Skeletal muscle satellite cell (primary cell): ENCODE measurements at regions not wholly inside any gene's neighbourhood (a gene's known extent, or its start where the extent isn't known, plus 50 kb on each side); places are given as distances from the start of the nearest gene placed in this dataset.

ENCODE experiments used
- H3K27me3 ChIP-seq: 2 replicates; pipeline ENCODE4 v1.7.0; 2013; ENCODE audit warnings: low read length; ENCODE audit not compliant: control insufficient read depth, insufficient read depth
- H3K36me3 ChIP-seq: 2 replicates; pipeline ENCODE4 v1.7.0; 2013; ENCODE audit warnings: mild to moderate bottlenecking, control low read depth, low read length; ENCODE audit not compliant: insufficient read depth
- H3K4me1 ChIP-seq: 2 replicates; pipeline ENCODE4 v1.7.0; 2013; ENCODE audit warnings: low read length; ENCODE audit not compliant: control insufficient read depth, insufficient read depth
- H3K4me2 ChIP-seq: 2 replicates; pipeline ENCODE4 v1.7.0; 2013; ENCODE audit warnings: mild to moderate bottlenecking, low read length
- H3K4me3 ChIP-seq: 2 replicates; pipeline ENCODE4 v1.7.0; 2013; ENCODE audit warnings: low read length
- H3K9ac ChIP-seq: 2 replicates; pipeline ENCODE4 v1.7.0; 2013; ENCODE audit warnings: mild to moderate bottlenecking, low read depth, low read length, moderate library complexity
- H3K9me3 ChIP-seq: replicated peaks from 2 replicates; pipeline ENCODE4 v1.7.0; 2013; ENCODE audit warnings: mild to moderate bottlenecking, control low read depth, low read length

GRCh38 chr6:41466437-41466990 lies 79.7 kb upstream of the FOXP4 start:
- Histone ChIP-seq H3K27me3 (peaks cover 65% of the 10 kb centered on the region), H3K9me3 (no peaks in the 10 kb centered on the region)

GRCh38 chr6:41467061-41467460 lies 79.1 kb upstream of the FOXP4 start:
- Histone ChIP-seq H3K9me3 (no peaks in the 10 kb centered on the region), H3K4me1 (peaks cover 9% of the 10 kb centered on the region), H3K36me3 (no peaks in the 10 kb centered on the region), H3K4me3 (no peak overlapping the region), H3K9ac (no peak overlapping the region), H3K27me3 (peaks cover 62% of the 10 kb centered on the region), H3K4me2 (no peak overlapping the region)

More at GRCh38 chr6:41466437-41466990, 79.7 kb upstream of the FOXP4 start:
- Histone ChIP-seq H3K4me2 (no peak overlapping the region), H3K4me3 (no peak overlapping the region), H3K9ac (no peak overlapping the region), H3K4me1 (peaks cover 9% of the 10 kb centered on the region), H3K36me3 (no peaks in the 10 kb centered on the region)

GRCh38 chr6:41467627-41468404 lies 78.4 kb upstream of the FOXP4 start:
- Histone ChIP-seq H3K9me3 (no peaks in the 10 kb centered on the region), H3K9ac (no peak overlapping the region), H3K4me2 (no peak overlapping the region), H3K4me3 (no peak overlapping the region), H3K27me3 (peaks cover 64% of the 10 kb centered on the region), H3K36me3 (no peaks in the 10 kb centered on the region), H3K4me1 (peaks cover 9% of the 10 kb centered on the region)

GRCh38 chr6:41469156-41470028 lies 76.8 kb upstream of the FOXP4 start:
- Histone ChIP-seq H3K4me2 (peak overlapping the region; percentile 58), H3K36me3 (no peaks in the 10 kb centered on the region), H3K9me3 (no peaks in the 10 kb centered on the region), H3K27me3 (peaks cover 72% of the 10 kb centered on the region), H3K4me1 (peaks cover 9% of the 10 kb centered on the region), H3K4me3 (no peak overlapping the region), H3K9ac (no peak overlapping the region)

- Histone ChIP-seq H3K4me1 (peaks cover 9% of the 10 kb centered on the region), H3K4me2 (peak overlapping the region; percentile 58), H3K9ac (no peak overlapping the region), H3K9me3 (no peaks in the 10 kb centered on the region), H3K4me3 (no peak overlapping the region), H3K36me3 (no peaks in the 10 kb centered on the region), H3K27me3 (peaks cover 78% of the 10 kb centered on the region)
Observed at GRCh38 chr6:41470029-41470330, 76.2 kb upstream of the FOXP4 start.

GRCh38 chr6:41470331-41471063 lies 75.7 kb upstream of the FOXP4 start:
- Histone ChIP-seq H3K4me2 (peak overlapping the region; percentile 58), H3K9ac (no peak overlapping the region), H3K4me1 (peaks cover 9% of the 10 kb centered on the region), H3K36me3 (no peaks in the 10 kb centered on the region), H3K27me3 (peaks cover 83% of the 10 kb centered on the region), H3K9me3 (no peaks in the 10 kb centered on the region), H3K4me3 (no peak overlapping the region)

- no peaks in the 10 kb centered on the region for H3K9me3 ChIP-seq
- H3K36me3 ChIP-seq: no peaks in the 10 kb centered on the region
- peak overlapping the region; percentile 58 for H3K4me2 ChIP-seq
- no peak overlapping the region for H3K9ac ChIP-seq
- peaks cover 9% of the 10 kb centered on the region for H3K4me1 ChIP-seq
- H3K27me3 ChIP-seq: peaks cover 86% of the 10 kb centered on the region
- no peak overlapping the region for H3K4me3 ChIP-seq
Observed at GRCh38 chr6:41471064-41471895, 74.9 kb upstream of the FOXP4 start.

GRCh38 chr6:41474213-41474933 lies 71.8 kb upstream of the FOXP4 start:
- no peak overlapping the region for H3K4me2 ChIP-seq
- H3K4me3 ChIP-seq: no peak overlapping the region
- peaks cover 80% of the 10 kb centered on the region for H3K27me3 ChIP-seq
- no peak overlapping the region for H3K9ac ChIP-seq
- peaks cover 9% of the 10 kb centered on the region for H3K4me1 ChIP-seq
- no peaks in the 10 kb centered on the region for H3K36me3 ChIP-seq
- H3K9me3 ChIP-seq: no peaks in the 10 kb centered on the region

GRCh38 chr6:41475164-41475563 lies 71.0 kb upstream of the FOXP4 start:
- Histone ChIP-seq H3K4me2 (no peak overlapping the region), H3K27me3 (peaks cover 73% of the 10 kb centered on the region), H3K36me3 (no peaks in the 10 kb centered on the region), H3K4me3 (no peak overlapping the region), H3K4me1 (peaks cover 7% of the 10 kb centered on the region), H3K9ac (no peak overlapping the region), H3K9me3 (no peaks in the 10 kb centered on the region)

- Histone ChIP-seq H3K9me3 (no peaks in the 10 kb centered on the region), H3K4me1 (peaks cover 1% of the 10 kb centered on the region), H3K9ac (no peak overlapping the region), H3K4me2 (no peak overlapping the region), H3K27me3 (peaks cover 68% of the 10 kb centered on the region), H3K4me3 (no peak overlapping the region), H3K36me3 (no peaks in the 10 kb centered on the region)
Observed at GRCh38 chr6:41475737-41476357, 70.3 kb upstream of the FOXP4 start.
